HG03469 (cell line): ENCODE measurements at regions not wholly inside any gene's neighbourhood (a gene's known extent, or its start where the extent isn't known, plus 50 kb on each side); places are given as distances from the start of the nearest gene placed in this dataset.
"Not testable (repeated sequence)": the region's sequence is repeated elsewhere in the genome, so short reads cannot be mapped to it uniquely, and the experiment has no call there.

Source experiments
- ATAC-seq: cut with Tn5 transposase; IDR thresholded peaks from one replicate; pipeline ENCODE4 v1.9.1; 2021; ENCODE audit warnings: mild to moderate bottlenecking, moderate library complexity, moderate number of reproducible peaks; ENCODE audit not compliant: unreplicated experiment

DNA sequence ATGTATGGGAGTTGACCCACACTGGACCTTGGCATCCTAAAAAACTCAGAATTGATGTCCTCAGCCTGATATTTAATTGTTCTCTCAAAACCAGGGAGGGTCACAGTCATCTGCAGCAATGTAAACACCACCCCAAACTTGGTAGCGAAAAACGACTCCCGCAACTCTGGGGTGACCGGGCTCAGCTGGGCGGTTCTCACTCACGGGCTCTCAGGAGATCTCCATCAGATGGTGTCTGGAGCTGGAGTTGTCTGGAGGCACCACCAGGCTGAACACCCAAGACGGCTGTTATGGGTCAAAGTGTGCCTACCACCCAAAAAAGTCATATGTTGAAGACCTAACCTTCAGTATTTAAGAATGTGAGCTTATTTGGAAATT lies 50.9 kb upstream of the NXT1 start:
- ATAC-seq = no peak

DNA sequence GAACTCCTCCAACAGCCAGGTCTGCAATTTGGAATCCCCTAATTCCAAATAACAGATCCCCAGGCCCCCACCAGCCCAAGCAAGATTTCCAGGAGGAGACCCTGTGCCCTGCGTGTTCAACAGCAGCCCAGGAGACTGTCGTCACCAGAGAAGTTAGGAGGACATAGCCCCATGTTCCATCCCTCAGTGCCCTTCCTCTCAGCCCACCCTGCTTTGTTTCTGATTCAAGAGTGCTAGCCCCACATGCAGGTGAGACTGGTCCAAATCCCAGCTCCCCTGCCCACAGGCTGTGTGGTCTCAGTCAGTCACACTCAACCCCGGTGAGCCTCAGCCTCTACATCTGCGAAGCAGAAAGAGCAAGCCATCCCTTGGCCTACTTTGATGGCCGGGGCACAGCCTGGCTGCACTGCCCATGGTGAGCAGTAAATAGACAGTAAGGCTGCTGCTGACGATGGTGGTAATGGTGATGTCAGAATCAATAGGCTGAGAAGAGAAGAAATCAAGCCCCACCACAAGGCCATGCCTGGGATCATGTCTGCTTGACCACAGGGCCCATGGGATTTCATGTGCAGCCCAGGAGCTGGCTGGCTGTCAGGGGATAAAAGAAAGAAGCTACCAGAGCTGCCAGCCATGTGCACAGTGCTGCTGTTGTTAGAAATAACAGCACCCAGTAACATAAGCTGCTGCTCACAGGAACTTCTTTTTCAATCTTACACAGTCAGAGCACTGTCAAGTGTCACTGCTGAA lies 51.5 kb upstream of the NXT1 start:
- ATAC-seq = no peak

GRCh38 chr20:23298155-23298554 lies 52.4 kb upstream of the NXT1 start:
- no peak for ATAC-seq

GRCh38 chr20:23296841-23297701 lies 53.5 kb upstream of the NXT1 start:
- no peak for ATAC-seq

GRCh38 chr20:23295934-23296333 lies 54.7 kb upstream of the NXT1 start:
- ATAC-seq = no peak

- no peak for ATAC-seq
Observed at GRCh38 chr20:23294671-23295070, 55.9 kb upstream of the NXT1 start.

DNA sequence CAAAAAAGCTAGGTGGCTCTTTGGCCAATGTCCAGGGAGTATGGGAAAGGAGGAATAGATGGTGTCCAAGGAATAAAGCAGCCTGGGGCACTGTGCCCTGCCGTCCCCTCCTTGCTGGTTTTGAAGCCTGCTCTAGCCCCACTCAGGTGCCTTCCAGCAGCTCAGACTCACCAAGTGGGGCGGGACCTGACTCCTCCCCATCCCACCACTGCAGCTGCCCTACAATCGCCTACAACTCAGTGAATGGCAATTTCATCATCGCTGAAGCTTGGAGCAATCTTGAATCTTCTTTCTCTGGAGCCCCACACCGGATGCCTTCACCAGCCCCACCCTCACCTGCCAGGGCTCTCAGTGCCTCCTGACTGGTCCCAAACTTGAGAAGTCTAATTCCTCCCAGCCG lies 56.4 kb upstream of the NXT1 start:
- ATAC-seq = no peak

DNA sequence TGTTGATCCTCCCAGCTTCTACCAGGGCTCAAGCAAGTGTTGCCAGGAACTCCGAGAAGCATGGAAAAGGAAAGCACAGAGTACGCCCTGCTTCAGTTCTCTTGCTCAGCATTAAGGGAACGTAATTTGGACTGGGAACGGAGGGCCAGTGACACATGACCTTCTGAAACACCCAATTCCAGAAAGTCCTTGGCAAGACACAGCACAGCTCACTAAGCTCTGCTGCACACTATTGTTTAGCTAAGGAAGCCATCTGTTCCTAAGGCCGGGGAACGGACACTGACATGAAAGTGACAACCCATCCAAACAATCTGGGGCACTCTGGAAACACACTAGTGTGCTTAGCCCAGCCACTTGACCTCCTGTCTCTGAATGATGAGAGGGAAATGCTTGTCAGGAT lies 56.9 kb upstream of the NXT1 start:
- no peak for ATAC-seq

- not testable (repeated sequence) for ATAC-seq
Observed at GRCh38 chr20:23292311-23292710, 58.3 kb upstream of the NXT1 start.

DNA sequence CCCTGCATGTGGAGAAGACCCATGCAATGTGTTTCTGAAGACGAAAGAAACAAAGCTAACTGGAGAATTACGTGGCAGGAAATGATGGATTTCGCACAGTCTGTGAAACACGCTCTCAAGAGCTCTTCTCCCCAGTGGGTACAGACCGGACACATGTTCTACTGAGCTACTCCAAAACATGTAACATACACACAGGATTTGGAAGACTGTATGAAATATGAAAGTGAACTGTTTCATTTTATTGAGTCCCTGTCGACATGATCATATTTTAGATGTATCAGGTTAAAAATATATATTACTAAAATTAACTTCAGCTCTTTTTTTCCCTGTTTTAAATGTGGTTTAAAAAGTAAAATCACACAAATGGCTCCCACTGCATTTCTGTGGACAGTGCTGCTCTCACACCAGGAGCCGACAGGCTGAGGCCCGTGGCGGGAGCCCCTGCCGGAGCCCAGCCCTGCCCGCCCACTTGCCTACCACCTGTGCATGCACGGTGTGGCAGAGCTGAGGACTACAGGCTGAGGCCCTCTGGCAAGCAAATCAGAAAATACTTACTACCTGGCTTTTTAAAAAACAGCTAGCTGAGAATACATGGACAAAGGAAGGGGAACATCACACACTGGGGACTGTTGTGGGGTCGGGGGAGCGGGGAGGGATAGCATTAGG lies 58.9 kb upstream of the NXT1 start:
- ATAC-seq = no peak

DNA sequence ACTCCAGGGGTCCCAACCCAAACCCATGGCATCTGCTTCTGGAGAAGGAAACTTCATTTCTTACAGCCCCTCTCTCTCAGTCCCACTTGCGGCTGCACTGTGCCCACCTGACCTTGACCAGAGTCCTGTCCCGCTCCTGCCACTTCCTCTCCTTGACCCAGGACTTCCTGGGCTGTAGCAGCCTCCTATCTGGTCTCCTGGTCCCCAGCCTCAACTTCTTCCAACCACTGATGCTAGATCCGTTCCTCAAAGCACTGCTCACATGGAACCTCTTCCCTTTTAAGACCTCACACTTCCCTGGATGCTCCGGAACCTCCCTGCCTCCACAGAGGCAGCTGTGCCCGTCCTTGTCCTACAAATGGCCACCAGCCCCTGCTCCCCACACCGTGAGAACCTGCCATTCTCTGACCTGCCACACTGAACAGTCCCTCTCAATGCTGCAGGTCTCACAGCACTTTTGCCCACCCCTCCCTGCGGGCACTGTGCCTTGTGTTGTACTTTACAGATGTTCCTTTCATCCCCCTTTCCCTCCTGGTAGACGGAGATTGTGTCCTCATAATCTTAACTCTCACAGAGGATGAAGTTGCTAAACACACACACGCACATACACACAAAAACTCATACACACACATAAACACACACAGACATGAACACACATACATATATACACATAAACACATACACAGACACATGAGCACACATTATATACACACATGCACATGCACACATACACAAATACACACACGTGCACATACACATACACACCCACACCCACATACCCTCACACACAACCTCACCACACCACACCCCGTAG lies 59.6 kb upstream of the NXT1 start:
- ATAC-seq = no peak

DNA sequence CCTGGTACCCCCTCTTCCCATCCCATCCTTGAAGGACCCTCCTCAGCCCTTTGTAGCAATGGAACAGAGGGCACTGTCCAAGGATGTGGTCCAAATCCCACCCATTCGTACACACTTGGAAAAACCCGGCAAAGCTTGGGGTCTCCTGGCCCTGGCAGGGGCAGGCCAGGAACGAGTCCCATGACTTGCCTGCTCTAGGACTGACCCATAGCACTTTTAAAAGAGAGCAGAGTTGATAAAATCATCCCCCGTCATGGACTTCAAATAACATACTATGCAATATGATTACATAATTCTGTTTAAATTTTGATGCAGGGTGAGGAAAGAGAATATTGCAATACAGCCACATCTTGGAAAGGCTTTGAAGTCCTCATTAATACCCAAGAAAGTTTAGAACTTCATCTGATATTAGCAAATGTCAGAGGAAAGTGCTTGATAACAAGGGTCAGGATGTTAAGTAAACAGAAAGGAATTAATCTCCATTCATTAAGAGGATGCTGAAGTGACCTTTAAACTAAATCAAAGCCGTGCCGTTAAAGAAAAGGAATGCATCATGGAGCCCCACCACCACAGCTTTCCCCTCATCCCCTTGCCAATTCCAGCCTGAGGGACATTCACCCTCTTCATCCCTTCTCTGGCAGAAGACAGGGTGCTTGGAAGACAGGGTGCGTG lies 60.7 kb upstream of the NXT1 start:
- no peak for ATAC-seq

DNA sequence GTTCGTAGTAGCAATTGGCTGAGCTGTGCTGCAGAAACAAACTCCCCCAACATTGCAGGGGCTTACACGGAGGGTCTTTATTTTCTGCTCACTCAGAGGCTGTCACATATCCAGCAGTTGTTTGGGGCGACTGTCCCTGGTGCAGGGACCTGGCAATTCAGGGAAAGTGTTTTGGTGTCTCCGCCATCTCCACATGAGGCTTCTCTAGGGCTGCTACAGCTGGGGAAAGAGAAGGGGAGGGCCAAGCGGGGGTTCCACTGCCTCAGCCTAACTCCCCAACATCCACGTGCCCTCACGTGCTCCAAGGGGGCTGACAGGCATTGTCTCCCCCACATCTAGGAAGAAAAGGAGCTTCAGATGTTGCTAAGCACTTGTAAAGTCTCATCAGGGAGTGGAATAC lies 61.3 kb upstream of the NXT1 start:
- no peak for ATAC-seq

- no peak for ATAC-seq
Observed at GRCh38 chr20:23287354-23288190, 63.0 kb upstream of the NXT1 start.

- no peak for ATAC-seq
Observed at GRCh38 chr20:23286346-23286745, 64.2 kb upstream of the NXT1 start.

DNA sequence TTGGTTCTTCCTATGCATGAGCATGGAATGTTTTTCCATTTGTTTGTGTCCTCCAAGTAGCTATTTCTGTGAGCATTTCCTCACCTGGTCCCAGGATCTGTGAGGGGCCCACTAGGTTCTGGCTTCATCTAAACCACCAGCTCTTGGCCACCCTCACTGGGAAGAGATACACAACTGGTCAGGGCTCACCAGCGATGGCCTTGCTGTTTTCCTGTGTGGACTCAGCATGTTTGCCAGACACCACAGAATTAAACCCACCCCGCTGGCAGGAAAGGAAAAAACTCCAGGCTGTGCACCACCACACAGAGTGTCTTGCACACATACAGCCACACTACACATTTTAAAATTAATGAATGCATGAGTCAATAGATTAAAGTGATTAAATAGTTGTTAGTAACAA lies 65.1 kb upstream of the NXT1 start:
- ATAC-seq = no peak

DNA sequence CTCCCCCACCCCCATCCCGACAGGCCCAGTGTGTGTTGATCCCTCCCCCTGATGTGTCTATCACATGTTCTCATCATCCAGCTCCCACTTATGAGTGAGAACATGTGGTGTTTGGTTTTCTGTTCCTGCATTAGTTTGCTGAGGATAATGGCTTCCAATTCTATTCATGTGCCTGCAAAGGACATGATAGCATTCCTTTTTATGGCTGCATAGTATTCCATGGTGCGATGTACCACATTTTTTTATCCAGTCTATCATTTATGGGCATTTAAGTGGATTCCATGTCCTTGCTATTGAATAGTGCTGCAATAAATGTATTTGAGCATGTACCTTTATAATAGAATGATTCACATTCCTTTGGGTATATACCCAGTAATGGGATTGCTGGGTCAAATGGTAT lies 66.6 kb upstream of the NXT1 start:
- no peak for ATAC-seq

DNA sequence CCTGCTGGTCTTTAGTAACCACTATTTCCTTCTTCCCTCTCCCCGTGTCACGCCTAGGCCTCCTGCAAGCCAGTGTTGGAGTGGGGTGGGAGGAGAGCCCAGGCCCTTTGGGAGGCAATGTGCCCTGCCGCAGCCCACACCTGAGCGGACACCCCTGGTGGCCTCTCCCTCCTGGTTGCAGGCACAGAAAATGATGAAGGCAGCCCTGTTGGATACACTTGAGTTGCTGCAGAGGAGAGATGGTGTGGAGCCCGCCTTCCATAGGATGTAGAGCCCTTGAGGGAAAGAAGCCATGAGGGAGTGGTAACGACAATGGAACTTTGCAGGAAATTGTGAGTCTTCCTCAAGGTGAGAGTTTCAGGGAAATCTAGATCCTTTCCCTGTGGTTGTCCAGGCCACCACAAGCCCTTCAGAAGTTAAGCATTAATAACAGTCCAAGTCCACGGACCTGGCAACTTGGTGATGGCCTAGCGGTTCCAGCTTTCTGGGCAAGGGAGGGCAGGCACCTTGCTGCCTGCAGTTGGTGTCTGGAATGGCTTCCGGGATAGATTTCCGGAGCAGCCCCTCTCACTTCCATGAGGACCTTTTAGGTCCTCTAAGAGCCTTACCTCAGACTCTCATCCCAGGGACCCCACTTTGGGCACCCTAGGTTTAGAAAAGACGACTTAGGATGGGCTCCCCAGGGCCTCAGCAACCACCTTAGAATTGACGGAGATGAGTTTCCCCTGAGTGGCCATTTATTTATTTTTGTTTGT lies 67.3 kb upstream of the NXT1 start:
- no peak for ATAC-seq

- no peak for ATAC-seq
Observed at GRCh38 chr20:23282546-23282945, 68.0 kb upstream of the NXT1 start.
